H9 (cell line): ENCODE measurements at regions not wholly inside any gene's neighbourhood (a gene's known extent, or its start where the extent isn't known, plus 50 kb on each side); places are given as distances from the start of the nearest gene placed in this dataset.

Experiments
- DNase-seq: peaks from one replicate; pipeline ENCODE4 v3.0.0-alpha.2; 2017
- H2AFZ ChIP-seq: one replicate; pipeline ENCODE4 v1.6.1; 2013; ENCODE audit warnings: mild to moderate bottlenecking, low read length, control low read depth, moderate library complexity
- H2AK5ac ChIP-seq: 2 replicates; pipeline ENCODE4 v1.6.1; 2013; ENCODE audit warnings: low read length, control low read depth, mixed read lengths; ENCODE audit not compliant: insufficient read length
- H2BK120ac ChIP-seq: one replicate; pipeline ENCODE4 v1.6.1; 2013; ENCODE audit warnings: low read depth, mild to moderate bottlenecking, low read length, control low read depth, inconsistent platforms; ENCODE audit not compliant: poor library complexity, severe bottlenecking
- H2BK12ac ChIP-seq: 2 replicates; pipeline ENCODE4 v1.6.1; 2013; ENCODE audit warnings: low read length, control low read depth, mixed read lengths, low read depth; ENCODE audit not compliant: insufficient read length
- H2BK15ac ChIP-seq: 2 replicates; pipeline ENCODE4 v1.6.1; 2013; ENCODE audit warnings: low read depth, low read length, control low read depth
- H2BK20ac ChIP-seq: one replicate; pipeline ENCODE4 v1.6.1; 2013; ENCODE audit warnings: low read depth, mild to moderate bottlenecking, low read length, control low read depth, inconsistent platforms; ENCODE audit not compliant: poor library complexity, severe bottlenecking
- H2BK5ac ChIP-seq: 2 replicates; pipeline ENCODE4 v1.6.1; 2013; ENCODE audit warnings: low read length, control low read depth, mixed read lengths; ENCODE audit not compliant: insufficient read length
- H3K14ac ChIP-seq: 2 replicates; pipeline ENCODE4 v1.6.1; 2013; ENCODE audit warnings: low read length, control low read depth; ENCODE audit not compliant: insufficient read depth
- H3K18ac ChIP-seq: 2 replicates; pipeline ENCODE4 v1.6.1; 2013; ENCODE audit warnings: low read depth, mild to moderate bottlenecking, mixed read lengths, low read length, control low read depth; ENCODE audit not compliant: insufficient read length
- H3K23ac ChIP-seq: 2 replicates; pipeline ENCODE4 v1.6.1; 2013; ENCODE audit warnings: low read length, control low read depth, mixed read lengths, low read depth; ENCODE audit not compliant: insufficient read length
- H3K23me2 ChIP-seq: 2 replicates; pipeline ENCODE4 v1.6.1; 2013; ENCODE audit warnings: low read depth, mild to moderate bottlenecking, mixed read lengths, low read length, control low read depth; ENCODE audit not compliant: insufficient read length, poor library complexity, severe bottlenecking
- H3K27ac ChIP-seq: 2 replicates; pipeline ENCODE4 v1.5.1; 2013; ENCODE audit warnings: low read length, control low read depth, mixed read lengths, low read depth; ENCODE audit not compliant: insufficient read length
- H3K27me3 ChIP-seq: 2 replicates; pipeline ENCODE4 v1.6.1; 2013; ENCODE audit warnings: low read length, control low read depth, inconsistent platforms; ENCODE audit not compliant: insufficient read depth
- H3K4ac ChIP-seq: 2 replicates; pipeline ENCODE4 v1.6.1; 2013; ENCODE audit warnings: low read depth, mild to moderate bottlenecking, control low read depth, inconsistent platforms, low read length, moderate library complexity
- H3K4me1 ChIP-seq: 2 replicates; pipeline ENCODE4 v1.6.1; 2013; ENCODE audit warnings: low read length, control low read depth, inconsistent platforms; ENCODE audit not compliant: insufficient read depth
- H3K4me2 ChIP-seq: 2 replicates; pipeline ENCODE4 v1.6.1; 2013; ENCODE audit warnings: low read length, control low read depth, mixed read lengths; ENCODE audit not compliant: insufficient read length, insufficient read depth
- H3K56ac ChIP-seq: 2 replicates; pipeline ENCODE4 v1.6.1; 2013; ENCODE audit warnings: low read depth, mild to moderate bottlenecking, mixed read lengths, low read length, control low read depth; ENCODE audit not compliant: insufficient read length
- H3K79me1 ChIP-seq: 2 replicates; pipeline ENCODE4 v1.6.1; 2013; ENCODE audit warnings: low read depth, mild to moderate bottlenecking, moderate library complexity, low read length, control low read depth, inconsistent platforms; ENCODE audit not compliant: insufficient read depth, poor library complexity, severe bottlenecking
- H3K79me2 ChIP-seq: 2 replicates; pipeline ENCODE4 v1.6.1; 2013; ENCODE audit warnings: low read length, control low read depth, inconsistent platforms; ENCODE audit not compliant: insufficient read depth
- H3K9ac ChIP-seq: 2 replicates; pipeline ENCODE4 v1.6.1; 2013; ENCODE audit warnings: low read length, control low read depth, mixed read lengths; ENCODE audit not compliant: insufficient read length; ENCODE audit errors: extremely low read depth
- H3K9me3 ChIP-seq: one replicate; pipeline ENCODE4 v1.6.1; 2013; ENCODE audit warnings: low read depth, low read length, inconsistent platforms; ENCODE audit not compliant: control insufficient read depth
- H3T11ph ChIP-seq: one replicate; pipeline ENCODE4 v1.6.1; 2013; ENCODE audit warnings: mild to moderate bottlenecking, low read length, control low read depth, inconsistent platforms
- H4K20me1 ChIP-seq: one replicate; pipeline ENCODE4 v1.6.1; 2013; ENCODE audit not compliant: control insufficient read depth, insufficient read length, insufficient read depth
- H4K5ac ChIP-seq: 2 replicates; pipeline ENCODE4 v1.6.1; 2013; ENCODE audit warnings: low read depth, mild to moderate bottlenecking, mixed read lengths, low read length, control low read depth; ENCODE audit not compliant: insufficient read length
- H4K8ac ChIP-seq: replicated peaks from 2 replicates; pipeline ENCODE4 v1.6.1; 2013; ENCODE audit warnings: low read length, control low read depth, mixed read lengths, low read depth; ENCODE audit not compliant: insufficient read length
- H4K91ac ChIP-seq: 2 replicates; pipeline ENCODE4 v1.6.1; 2013; ENCODE audit warnings: low read depth, mild to moderate bottlenecking, moderate library complexity, mixed read lengths, low read length, control low read depth; ENCODE audit not compliant: insufficient read length
- H3K27ac Mint-ChIP-seq, 3 experiments: 2 replicates in 2 of 3; 3 replicates in 1 of 3; pipeline ENCODE4 v1.8.0; 2020 to 2021; ENCODE audit warnings: mixed read lengths in 3 of 3, mild to moderate bottlenecking in 1 of 3, moderate library complexity in 1 of 3
- H3K27me3 Mint-ChIP-seq: 2 replicates; pipeline ENCODE4 v1.8.0; 2021; ENCODE audit warnings: low read depth, mild to moderate bottlenecking, moderate library complexity, mixed read lengths
- H3K36me3 Mint-ChIP-seq, 3 experiments: 2 replicates in 2 of 3; 3 replicates in 1 of 3; pipeline ENCODE4 v1.8.0; 2020 to 2021; ENCODE audit warnings: low read depth in 3 of 3, mixed read lengths in 3 of 3; ENCODE audit not compliant: insufficient read depth in 1 of 3
- H3K4me1 Mint-ChIP-seq, 2 experiments: 2 replicates each; pipeline ENCODE4 v1.8.0; 2020; ENCODE audit warnings: mixed read lengths in 2 of 2
- H3K4me3 Mint-ChIP-seq, 2 experiments: 2 replicates in 1 of 2; 3 replicates in 1 of 2; pipeline ENCODE4 v1.8.0; 2020 to 2021; ENCODE audit warnings: mild to moderate bottlenecking in 2 of 2, mixed read lengths in 2 of 2, moderate library complexity in 1 of 2
- H3K9me3 Mint-ChIP-seq, 2 experiments: 2 replicates in 1 of 2; 3 replicates in 1 of 2; pipeline ENCODE4 v1.8.0; 2020; ENCODE audit warnings: mild to moderate bottlenecking in 2 of 2, mixed read lengths in 2 of 2, moderate library complexity in 1 of 2
- CTCF ChIP-seq: fragments of 200-600 bp; sonication (generic); conservative IDR thresholded peaks from 3 replicates; pipeline ENCODE4 v1.8.0; 2021; ENCODE audit warnings: antibody characterized with exemption, mild to moderate bottlenecking
- WGBS: extraction: QIAGEN DNeasy Blood & Tissue Kit; methylation state at CpG from one replicate; pipeline ENCODE4 v1.1.7; 2013; ENCODE audit warnings: missing lambda C conversion rate, low lambda C conversion rate, mixed read lengths; ENCODE audit not compliant: insufficient read length; ENCODE audit errors: extremely low coverage; 5-methylcytosine and 5-hydroxymethylcytosine counted together

GRCh38 chr10:78434886-78435285 is 401.2 kb downstream of the RPS24 start:
- Histone ChIP-seq H4K8ac (no peak overlapping the region), H3K14ac (peak overlapping the region; percentile 25; the same call in 1 of the 2 replicates), H3K23me2 (no peaks in the 10 kb centered on the region), H3K9me3 (no peaks in the 10 kb centered on the region), H3K9ac (no peak overlapping the region), H2AK5ac (no peak overlapping the region), H4K91ac (no peak overlapping the region), H3K18ac (no peak overlapping the region), H2BK5ac (no peak overlapping the region), H3K79me1 (no peaks in the 10 kb centered on the region), H3K79me2 (no peaks in the 10 kb centered on the region), H4K20me1 (no peaks in the 10 kb centered on the region), H2BK15ac (no peak overlapping the region), H2BK20ac (no peak overlapping the region), H3T11ph (no peak overlapping the region), H4K5ac (no peak overlapping the region), H3K56ac (no peak overlapping the region), H2AFZ (no peak overlapping the region), H3K27ac (no peak overlapping the region), H3K4ac (no peak overlapping the region), H3K4me1 (no peaks in the 10 kb centered on the region), H2BK120ac (no peak overlapping the region), H2BK12ac (no peak overlapping the region), H3K23ac (no peak overlapping the region), H3K27me3 (no peaks in the 10 kb centered on the region), H3K4me2 (no peak overlapping the region)
- no peaks in the 10 kb centered on the region; a peak in 1 of 7 replicates for H3K36me3 Mint-ChIP-seq
- H3K27me3 Mint-ChIP-seq, result peaks cover 7% of the 10 kb centered on the region
- TF ChIP-seq CTCF, result no peak
- no CpG with 5 or more reads among the region's 8 CpGs for WGBS
- H3K4me1 Mint-ChIP-seq, result peaks cover 14 to 22% of the 10 kb centered on the region in 2 experiments
- no peak overlapping the region for H3K4me3 Mint-ChIP-seq
- no peak for DNase-seq
- no peaks in the 10 kb centered on the region for H3K9me3 Mint-ChIP-seq
- H3K27ac Mint-ChIP-seq, result no peak overlapping the region
